Tibial nerve (tissue), 3 donors: ENCODE measurements at regions not wholly inside any gene's neighbourhood (a gene's known extent, or its start where the extent isn't known, plus 50 kb on each side); places are given as distances from the start of the nearest gene placed in this dataset.

ENCODE experiments used
- CTCF ChIP-seq, 5 experiments: fragments of 200-600 bp in 3 of 5; fragments of 450-650 bp in 2 of 5; sonication (generic) in 3 of 5; IDR thresholded peaks; one replicate each; pipeline ENCODE4 v1.5.1; 2016 to 2019; ENCODE audit warnings: antibody characterized with exemption in 5 of 5, mild to moderate bottlenecking in 3 of 5, moderate library complexity in 2 of 5
- POLR2A ChIP-seq, 2 donors: fragments of 450-650 bp; IDR thresholded peaks; one replicate each; pipeline ENCODE4 v1.6.1; 2017; ENCODE audit warnings: antibody characterized with exemption in 2 of 2, mild to moderate bottlenecking in 2 of 2, moderate library complexity in 2 of 2

GRCh38 chr13:109371066-109371465 lies 415.3 kb downstream of the IRS2 start:
- TF ChIP-seq CTCF (IDR thresholded peaks at IDR 0.05) (no peak), POLR2A (IDR thresholded peaks at IDR 0.05) (no peak)
